ENCODE measurements at regions not wholly inside any gene's neighbourhood (a gene's known extent, or its start where the extent isn't known, plus 50 kb on each side); places are given as distances from the start of the nearest gene placed in this dataset.

DNA sequence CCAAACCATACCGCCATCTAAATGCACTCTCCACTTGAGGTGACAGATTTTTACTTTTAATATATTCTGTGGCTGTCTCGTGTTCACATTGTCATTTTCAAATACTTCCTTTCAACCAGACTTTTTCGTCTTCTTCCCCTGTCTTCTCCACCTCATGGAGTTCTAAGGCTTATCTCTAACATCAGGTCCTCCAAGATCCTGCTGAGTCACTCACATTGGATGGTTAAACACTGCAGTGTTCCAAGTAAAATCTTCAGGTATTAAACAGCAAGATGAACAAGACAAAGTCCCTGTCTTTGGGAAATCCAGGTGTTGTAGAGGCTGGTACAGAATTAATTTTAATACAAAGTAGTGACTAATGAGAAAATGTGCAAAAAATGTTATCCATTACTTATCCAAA, 330.2 kb upstream of the KIF2B start:
- DNase-seq (ENCODE audit: low read depth): no peak
- no peak overlapping the region for H3K4me3 ChIP-seq (ENCODE audit: control insufficient read depth, low read depth, low read length)
- TF ChIP-seq, protein P1, sequence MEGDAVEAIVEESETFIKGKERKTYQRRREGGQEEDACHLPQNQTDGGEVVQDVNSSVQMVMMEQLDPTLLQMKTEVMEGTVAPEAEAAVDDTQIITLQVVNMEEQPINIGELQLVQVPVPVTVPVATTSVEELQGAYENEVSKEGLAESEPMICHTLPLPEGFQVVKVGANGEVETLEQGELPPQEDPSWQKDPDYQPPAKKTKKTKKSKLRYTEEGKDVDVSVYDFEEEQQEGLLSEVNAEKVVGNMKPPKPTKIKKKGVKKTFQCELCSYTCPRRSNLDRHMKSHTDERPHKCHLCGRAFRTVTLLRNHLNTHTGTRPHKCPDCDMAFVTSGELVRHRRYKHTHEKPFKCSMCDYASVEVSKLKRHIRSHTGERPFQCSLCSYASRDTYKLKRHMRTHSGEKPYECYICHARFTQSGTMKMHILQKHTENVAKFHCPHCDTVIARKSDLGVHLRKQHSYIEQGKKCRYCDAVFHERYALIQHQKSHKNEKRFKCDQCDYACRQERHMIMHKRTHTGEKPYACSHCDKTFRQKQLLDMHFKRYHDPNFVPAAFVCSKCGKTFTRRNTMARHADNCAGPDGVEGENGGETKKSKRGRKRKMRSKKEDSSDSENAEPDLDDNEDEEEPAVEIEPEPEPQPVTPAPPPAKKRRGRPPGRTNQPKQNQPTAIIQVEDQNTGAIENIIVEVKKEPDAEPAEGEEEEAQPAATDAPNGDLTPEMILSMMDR (IDR thresholded peaks at IDR 0.05; ENCODE audit: control insufficient read depth, insufficient read depth, low read depth, low read length, missing control alignments): no peak

DNA sequence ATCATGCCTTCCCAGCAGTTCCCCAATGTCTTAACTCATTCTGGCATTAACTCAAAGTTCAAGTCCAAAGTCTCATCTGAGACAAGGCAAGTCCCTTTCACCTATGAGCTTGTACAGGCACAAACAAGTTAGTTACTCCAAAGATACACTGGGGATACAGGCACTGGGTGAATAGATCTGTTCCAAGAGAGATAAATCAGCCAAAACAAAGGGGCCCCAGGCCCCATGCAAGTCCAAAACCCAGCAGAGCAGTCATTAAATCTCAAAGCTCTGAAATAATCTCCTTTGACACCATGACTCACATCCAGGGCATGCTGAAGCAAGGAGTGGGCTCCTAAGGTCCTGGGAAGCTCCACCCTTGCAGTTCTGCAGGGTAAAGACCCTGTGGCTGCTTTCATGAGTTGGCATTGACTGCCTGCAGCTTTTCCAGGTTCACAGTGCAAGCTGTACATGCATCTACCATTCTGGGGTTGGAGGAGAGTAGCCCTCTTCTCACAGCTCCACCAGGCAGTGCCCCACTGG, 332.2 kb upstream of the KIF2B start:
- TF ChIP-seq, protein P1 (IDR thresholded peaks at IDR 0.05; ENCODE audit: control insufficient read depth, insufficient read depth, low read depth, low read length, missing control alignments): no peak
- no peak overlapping the region for H3K4me3 ChIP-seq (ENCODE audit: control insufficient read depth, low read depth, low read length)
- DNase-seq (ENCODE audit: low read depth): no peak

- DNase-seq (ENCODE audit: low read depth): no peak
- TF ChIP-seq, protein P1 (IDR thresholded peaks at IDR 0.05; ENCODE audit: control insufficient read depth, insufficient read depth, low read depth, low read length, missing control alignments): no peak
- H3K4me3 ChIP-seq (ENCODE audit: control insufficient read depth, low read depth, low read length): no peak overlapping the region
Observed at GRCh38 chr17:53483704-53484103, 339.0 kb upstream of the KIF2B start.

DNA sequence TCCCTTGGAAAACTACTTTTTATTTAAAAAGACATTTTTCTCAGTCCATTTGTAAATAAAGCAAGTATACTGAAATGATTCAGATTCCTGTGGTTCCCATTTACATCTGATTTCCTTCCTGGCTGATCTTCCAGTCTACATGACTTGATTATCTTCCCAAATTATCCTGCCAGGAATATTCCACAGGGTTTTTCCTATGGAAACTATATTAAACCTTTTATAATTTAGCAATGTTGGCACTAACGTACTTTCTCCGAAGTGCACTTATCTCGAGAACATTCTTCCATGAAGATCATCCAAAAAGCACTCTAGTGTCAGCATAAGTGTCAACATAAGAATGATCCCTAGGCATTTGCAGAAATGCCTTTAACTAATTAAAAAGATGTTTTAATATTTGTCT, 347.7 kb upstream of the KIF2B start:
- TF ChIP-seq, protein P1 (IDR thresholded peaks at IDR 0.05; ENCODE audit: control insufficient read depth, insufficient read depth, low read depth, low read length, missing control alignments): no peak
- H3K4me3 ChIP-seq (ENCODE audit: control insufficient read depth, low read depth, low read length): no peak overlapping the region
- DNase-seq (ENCODE audit: low read depth): no peak

DNA sequence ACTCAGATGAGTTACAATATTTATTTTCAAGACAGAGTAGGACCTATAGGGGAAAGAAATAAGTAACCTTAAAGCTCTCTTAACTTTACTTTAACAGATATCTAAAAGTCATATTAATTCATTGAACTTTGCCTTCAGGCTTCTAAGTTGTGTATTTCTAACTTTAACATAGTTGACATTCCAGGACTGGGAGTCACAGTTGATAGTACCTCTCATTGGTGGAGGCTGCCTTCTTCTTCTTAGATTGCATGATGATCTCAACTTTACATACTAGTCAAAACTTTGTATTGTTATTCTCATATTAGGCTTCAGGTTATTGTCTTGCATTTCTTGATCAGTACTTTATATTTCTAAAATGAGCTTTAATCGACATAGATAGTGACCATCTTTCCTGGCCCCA, 350.1 kb upstream of the KIF2B start:
- no peak for DNase-seq (ENCODE audit: low read depth)
- no peak overlapping the region for H3K4me3 ChIP-seq (ENCODE audit: control insufficient read depth, low read depth, low read length)
- TF ChIP-seq, protein P1 (IDR thresholded peaks at IDR 0.05; ENCODE audit: control insufficient read depth, insufficient read depth, low read depth, low read length, missing control alignments): no peak

- TF ChIP-seq, protein P1 (IDR thresholded peaks at IDR 0.05; ENCODE audit: control insufficient read depth, insufficient read depth, low read depth, low read length, missing control alignments): no peak
- no peak overlapping the region for H3K4me3 ChIP-seq (ENCODE audit: control insufficient read depth, low read depth, low read length)
- DNase-seq (ENCODE audit: low read depth): no peak
Observed at GRCh38 chr17:53471514-53471913, 351.2 kb upstream of the KIF2B start.

DNA sequence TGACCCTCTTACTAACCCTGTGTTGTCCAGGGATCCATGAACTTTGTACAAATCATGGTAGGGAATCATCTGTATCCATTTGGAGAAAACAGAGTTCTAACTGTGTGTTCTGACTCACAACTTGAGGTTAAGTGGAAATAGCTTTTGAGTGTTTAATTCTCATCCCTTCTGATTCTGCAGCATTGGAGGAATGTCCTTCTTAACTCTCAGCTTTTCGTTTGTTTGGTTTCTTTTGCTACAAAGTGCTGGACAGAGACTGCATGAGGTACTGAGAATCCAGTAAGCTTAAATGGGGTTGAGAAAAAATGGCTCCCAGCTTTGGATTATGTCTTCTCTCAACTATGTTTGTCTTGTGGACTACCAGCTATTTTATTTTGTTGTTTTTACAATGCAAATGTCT, 352.1 kb upstream of the KIF2B start:
- TF ChIP-seq, protein P1 (IDR thresholded peaks at IDR 0.05; ENCODE audit: control insufficient read depth, insufficient read depth, low read depth, low read length, missing control alignments): no peak
- no peak overlapping the region for H3K4me3 ChIP-seq (ENCODE audit: control insufficient read depth, low read depth, low read length)
- no peak for DNase-seq (ENCODE audit: low read depth)

Measured in AG09309 (cell line).